Right atrium auricular region (tissue), 2 donors: ENCODE measurements at regions not wholly inside any gene's neighbourhood (a gene's known extent, or its start where the extent isn't known, plus 50 kb on each side); places are given as distances from the start of the nearest gene placed in this dataset.

Experiments
- DNase-seq: peaks from one replicate; pipeline ENCODE4 v3.0.0-alpha.2; 2019; ENCODE audit warnings: low spot score
- H3K27ac ChIP-seq, 2 donors: fragments of 200-600 bp; sonication (generic); 1 replicate in 1 of 2; 2 replicates in 1 of 2; pipeline ENCODE4 v1.5.1; 2016 to 2019
- H3K27me3 ChIP-seq, 2 donors: fragments of 200-600 bp; sonication (generic); one replicate each; pipeline versions ENCODE4 v1.5.1 to v1.6.0; 2017 to 2019
- H3K36me3 ChIP-seq: fragments of 200-600 bp; sonication (generic); one replicate; pipeline ENCODE4 v1.5.1; 2016
- H3K4me1 ChIP-seq, 2 donors: fragments of 200-600 bp; sonication (generic); one replicate each; pipeline versions ENCODE4 v1.5.1 to v1.6.0; 2017 to 2019
- H3K4me3 ChIP-seq, 2 donors: fragments of 200-600 bp; sonication (generic); 1 replicate in 1 of 2; 2 replicates in 1 of 2; pipeline ENCODE4 v1.5.1; 2017 to 2019; ENCODE audit warnings: mild to moderate bottlenecking in 1 of 2, moderate library complexity in 1 of 2
- H3K9me3 ChIP-seq, 2 donors: fragments of 200-600 bp; sonication (generic); one replicate each; pipeline ENCODE4 v1.5.1; 2019
- TF ChIP-seq, protein P1 (sequence below), 2 donors: fragments of 200-600 bp; sonication (generic); IDR thresholded peaks; one replicate each; pipeline ENCODE4 v1.5.1; 2019; ENCODE audit warnings: antibody characterized with exemption in 2 of 2

DNA sequence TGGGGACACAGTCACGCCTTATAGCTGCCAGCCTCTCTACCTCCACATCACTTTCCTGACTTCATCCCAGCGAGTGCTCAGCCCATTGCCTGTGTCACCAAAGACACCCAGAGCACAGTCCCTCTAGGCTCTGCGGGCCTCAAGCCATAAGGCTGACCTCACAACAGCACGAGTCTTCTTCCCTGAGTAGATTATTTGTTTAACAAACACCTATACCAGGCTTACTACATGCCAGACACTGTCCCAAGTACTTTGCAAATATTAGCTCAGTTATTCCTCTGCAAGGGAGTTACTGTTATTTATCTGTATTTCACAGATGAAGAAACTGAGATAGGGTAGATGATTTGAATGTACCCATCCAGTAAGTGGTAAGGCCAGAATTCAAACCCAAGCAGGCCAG, 504.3 kb downstream of the COG6 start:
- H3K4me1 ChIP-seq = no peaks in the 10 kb centered on the region
- TF ChIP-seq, protein P1, sequence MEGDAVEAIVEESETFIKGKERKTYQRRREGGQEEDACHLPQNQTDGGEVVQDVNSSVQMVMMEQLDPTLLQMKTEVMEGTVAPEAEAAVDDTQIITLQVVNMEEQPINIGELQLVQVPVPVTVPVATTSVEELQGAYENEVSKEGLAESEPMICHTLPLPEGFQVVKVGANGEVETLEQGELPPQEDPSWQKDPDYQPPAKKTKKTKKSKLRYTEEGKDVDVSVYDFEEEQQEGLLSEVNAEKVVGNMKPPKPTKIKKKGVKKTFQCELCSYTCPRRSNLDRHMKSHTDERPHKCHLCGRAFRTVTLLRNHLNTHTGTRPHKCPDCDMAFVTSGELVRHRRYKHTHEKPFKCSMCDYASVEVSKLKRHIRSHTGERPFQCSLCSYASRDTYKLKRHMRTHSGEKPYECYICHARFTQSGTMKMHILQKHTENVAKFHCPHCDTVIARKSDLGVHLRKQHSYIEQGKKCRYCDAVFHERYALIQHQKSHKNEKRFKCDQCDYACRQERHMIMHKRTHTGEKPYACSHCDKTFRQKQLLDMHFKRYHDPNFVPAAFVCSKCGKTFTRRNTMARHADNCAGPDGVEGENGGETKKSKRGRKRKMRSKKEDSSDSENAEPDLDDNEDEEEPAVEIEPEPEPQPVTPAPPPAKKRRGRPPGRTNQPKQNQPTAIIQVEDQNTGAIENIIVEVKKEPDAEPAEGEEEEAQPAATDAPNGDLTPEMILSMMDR (IDR thresholded peaks at IDR 0.05) = no peak
- no peaks in the 10 kb centered on the region for H3K27me3 ChIP-seq
- no peak overlapping the region for H3K27ac ChIP-seq
- no peak for DNase-seq
- no peaks in the 10 kb centered on the region for H3K36me3 ChIP-seq
- H3K4me3 ChIP-seq = no peak overlapping the region
- H3K9me3 ChIP-seq = no peaks in the 10 kb centered on the region

- H3K4me3 ChIP-seq = no peak overlapping the region
- no peaks in the 10 kb centered on the region for H3K4me1 ChIP-seq
- no peak for DNase-seq
- no peak overlapping the region for H3K27ac ChIP-seq
- TF ChIP-seq, protein P1 (IDR thresholded peaks at IDR 0.05) = no peak
- H3K9me3 ChIP-seq = no peaks in the 10 kb centered on the region
- no peaks in the 10 kb centered on the region for H3K27me3 ChIP-seq
- H3K36me3 ChIP-seq = no peaks in the 10 kb centered on the region
Observed at GRCh38 chr13:40160618-40161350, 505.3 kb downstream of the COG6 start.

DNA sequence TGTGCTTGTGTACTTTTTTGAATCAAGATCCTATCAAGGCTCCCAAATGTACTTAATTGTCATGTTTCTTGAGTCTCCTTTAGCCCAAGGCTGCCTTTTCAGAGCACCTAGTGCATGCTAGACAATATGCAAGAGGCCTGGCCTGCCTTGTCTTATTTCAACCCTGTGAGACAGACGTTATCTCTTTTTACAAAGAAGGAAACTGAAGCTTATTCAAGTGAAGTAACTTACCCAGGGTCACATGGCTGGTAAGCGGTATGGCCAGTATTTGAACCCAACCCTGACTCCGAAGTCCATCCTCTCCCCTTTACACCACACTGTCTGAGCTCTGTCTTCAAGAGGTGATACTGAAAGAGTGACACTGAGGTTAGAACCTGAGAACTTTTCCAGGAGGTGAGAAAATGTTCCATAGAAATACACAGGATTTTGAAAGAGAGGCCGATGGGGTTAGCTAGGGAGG, 505.1 kb downstream of the FOXO1 start:
- DNase-seq = no peak
- Histone ChIP-seq H3K36me3 (no peaks in the 10 kb centered on the region), H3K9me3 (no peaks in the 10 kb centered on the region), H3K27ac (no peak overlapping the region), H3K27me3 (no peaks in the 10 kb centered on the region), H3K4me1 (no peaks in the 10 kb centered on the region), H3K4me3 (no peak overlapping the region)
- TF ChIP-seq, protein P1 (IDR thresholded peaks at IDR 0.05) = no peak

DNA sequence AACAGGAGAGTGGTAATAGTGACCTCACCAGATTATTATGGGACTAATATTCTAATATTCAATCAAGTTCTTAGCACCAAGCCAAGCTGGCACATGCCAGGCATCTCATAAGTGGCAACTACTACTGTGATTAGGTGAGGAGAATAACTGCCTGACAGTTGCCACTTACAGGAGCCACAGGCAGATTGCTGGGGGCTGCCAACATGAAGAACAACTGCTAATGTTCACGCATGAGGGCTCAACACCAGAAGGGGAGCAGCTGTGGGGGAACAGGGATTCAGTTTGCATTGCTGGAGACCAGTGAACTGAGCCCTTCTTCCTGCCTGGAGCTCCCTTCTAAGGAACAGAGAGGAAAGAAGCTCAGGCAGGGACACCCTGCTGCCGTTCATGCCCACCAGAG, 504.5 kb downstream of the FOXO1 start:
- no peak overlapping the region for H3K4me3 ChIP-seq
- no peaks in the 10 kb centered on the region for H3K9me3 ChIP-seq
- DNase-seq = no peak
- TF ChIP-seq, protein P1 (IDR thresholded peaks at IDR 0.05) = no peak
- no peak overlapping the region for H3K27ac ChIP-seq
- H3K36me3 ChIP-seq = no peaks in the 10 kb centered on the region
- H3K27me3 ChIP-seq = no peaks in the 10 kb centered on the region
- H3K4me1 ChIP-seq = no peaks in the 10 kb centered on the region

- no peak overlapping the region for H3K27ac ChIP-seq
- H3K36me3 ChIP-seq = no peaks in the 10 kb centered on the region
- no peaks in the 10 kb centered on the region for H3K9me3 ChIP-seq
- TF ChIP-seq, protein P1 (IDR thresholded peaks at IDR 0.05) = no peak
- no peak for DNase-seq
- no peaks in the 10 kb centered on the region for H3K4me1 ChIP-seq
- no peak overlapping the region for H3K4me3 ChIP-seq
- H3K27me3 ChIP-seq = no peaks in the 10 kb centered on the region
Observed at GRCh38 chr13:40163066-40164000, 503.1 kb downstream of the FOXO1 start.
